ENCODE measurements at regions not wholly inside any gene's neighbourhood (a gene's known extent, or its start where the extent isn't known, plus 50 kb on each side); places are given as distances from the start of the nearest gene placed in this dataset.

DNA sequence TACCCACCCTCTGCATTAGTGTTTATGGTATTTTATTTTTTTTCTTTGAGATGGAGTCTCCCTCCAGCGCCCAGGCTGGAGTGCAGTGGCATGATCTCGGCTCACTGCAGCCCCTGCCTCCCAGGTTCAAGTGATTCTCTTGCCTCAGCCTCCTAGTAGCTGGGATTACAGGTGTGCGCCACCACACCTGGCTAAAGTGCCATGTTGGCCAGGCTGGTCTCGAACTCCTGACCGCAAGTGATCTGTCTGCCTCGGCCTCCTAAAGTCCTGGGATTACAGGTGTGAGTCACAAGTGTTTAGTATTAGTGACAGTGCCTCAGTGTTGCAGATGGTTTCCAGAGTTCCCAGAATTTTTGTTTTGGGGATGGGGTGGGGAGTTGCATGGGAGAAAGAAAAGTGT lies 120.3 kb downstream of the NPY start:
- H3K27me3 Mint-ChIP-seq: peaks cover 0 to 8% (median 4%) of the 10 kb centered on the region in 3 donors
- ATAC-seq (ENCODE audit: low read depth in 2 of 2): no peak
- no peak overlapping the region for H3K4me3 Mint-ChIP-seq
- no peak overlapping the region for H3K27ac Mint-ChIP-seq
- H3K4me1 Mint-ChIP-seq: peaks cover 0 to 13% (median 7%) of the 10 kb centered on the region in 3 donors
- no peaks in the 10 kb centered on the region for H3K36me3 Mint-ChIP-seq
- no peak for DNase-seq
- no peaks in the 10 kb centered on the region for H3K9me3 Mint-ChIP-seq

DNA sequence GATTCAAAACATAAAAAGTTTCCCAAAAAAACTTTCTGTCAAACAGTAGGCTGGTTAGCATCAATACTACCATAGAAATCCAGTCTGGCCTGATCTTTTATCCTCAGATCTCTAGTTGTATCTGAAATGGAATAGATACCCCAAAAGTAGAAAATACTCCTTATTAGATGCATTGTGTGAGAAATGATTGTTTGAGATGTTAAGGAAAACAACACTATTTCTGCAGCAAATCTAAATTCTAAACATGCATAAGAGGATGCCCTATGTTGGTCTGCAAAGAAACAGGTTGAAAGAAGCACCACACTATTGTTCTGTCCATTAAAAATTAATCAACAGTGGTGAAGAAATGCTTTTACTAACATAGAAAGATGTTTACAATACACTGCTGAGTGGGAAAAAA lies 121.0 kb downstream of the NPY start:
- peaks cover 0 to 9% (median 8%) of the 10 kb centered on the region in 3 donors for H3K27me3 Mint-ChIP-seq
- no peaks in the 10 kb centered on the region for H3K9me3 Mint-ChIP-seq
- H3K27ac Mint-ChIP-seq: no peak overlapping the region
- H3K36me3 Mint-ChIP-seq: no peaks in the 10 kb centered on the region
- ATAC-seq (ENCODE audit: low read depth in 2 of 2) (no peak), DNase-seq (no peak)
- H3K4me3 Mint-ChIP-seq: no peak overlapping the region
- H3K4me1 Mint-ChIP-seq: peaks cover 0 to 13% (median 7%) of the 10 kb centered on the region in 3 donors

DNA sequence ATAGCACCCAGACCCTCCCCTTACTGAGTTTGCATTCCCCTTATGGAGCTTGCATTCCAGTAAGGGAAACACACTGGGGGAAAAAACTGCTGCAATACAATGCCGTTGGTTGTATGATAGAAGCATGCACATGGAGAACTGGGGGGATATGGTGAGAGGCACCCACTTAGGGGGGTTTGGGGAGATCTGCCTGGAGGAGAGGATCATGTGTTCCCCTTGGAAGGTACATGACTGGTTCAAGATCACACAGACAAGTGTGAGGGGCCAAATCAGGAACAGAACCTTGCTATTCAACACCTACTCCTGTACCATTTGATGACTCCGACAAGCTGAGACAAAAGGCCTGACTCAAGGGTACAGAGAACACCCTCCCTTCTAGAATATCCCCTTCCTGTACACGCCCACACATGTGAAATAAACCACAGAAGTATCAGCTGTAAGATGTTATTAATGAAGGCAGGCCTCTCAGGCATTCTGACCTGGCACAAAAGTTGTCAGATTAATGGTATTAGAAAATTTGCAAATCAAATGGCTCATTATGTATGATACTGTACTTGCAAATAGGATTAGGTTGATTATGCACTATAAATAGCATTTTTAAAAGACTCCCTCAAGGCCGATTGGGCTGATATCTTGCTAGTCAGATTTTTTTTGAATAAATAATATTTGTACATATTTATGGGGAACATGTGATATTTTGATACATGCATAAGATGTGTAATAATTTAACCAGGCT lies 122.2 kb downstream of the NPY start:
- Mint-ChIP-seq H3K4me3 (no peak overlapping the region), H3K9me3 (no peaks in the 10 kb centered on the region), H3K4me1 (peaks cover 0 to 13% (median 7%) of the 10 kb centered on the region in 3 donors), H3K36me3 (no peaks in the 10 kb centered on the region), H3K27me3 (peaks cover 0 to 9% (median 8%) of the 10 kb centered on the region in 3 donors), H3K27ac (no peak overlapping the region)
- peak; percentile 55 to 67 for ATAC-seq (ENCODE audit: low read depth in 2 of 2)
- DNase-seq: no peak

DNA sequence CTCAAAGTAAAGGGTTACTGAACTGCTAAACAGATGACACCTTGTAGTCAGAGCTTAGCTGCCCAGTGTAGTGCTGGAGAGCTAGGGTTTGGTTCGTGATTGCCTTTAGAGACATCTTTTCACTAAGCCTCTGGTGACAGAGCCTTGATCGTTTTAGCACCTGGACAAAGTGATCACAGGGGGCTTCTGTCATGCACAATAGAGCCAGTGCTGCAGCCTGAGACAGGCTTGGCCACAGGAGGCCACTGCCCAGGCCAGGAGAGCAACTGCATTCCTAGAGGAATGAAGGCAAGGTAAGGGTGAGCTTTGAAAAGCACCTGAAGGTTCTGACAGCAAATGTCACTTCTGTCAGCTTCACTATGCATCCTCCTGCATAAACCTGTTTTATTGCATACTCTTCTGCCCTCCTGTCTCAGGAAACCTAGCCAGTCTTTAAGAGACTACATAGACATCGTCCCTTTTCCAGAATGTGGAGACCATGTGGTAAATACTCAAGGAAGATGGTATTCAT lies 122.9 kb downstream of the NPY start:
- DNase-seq: no peak

DNA sequence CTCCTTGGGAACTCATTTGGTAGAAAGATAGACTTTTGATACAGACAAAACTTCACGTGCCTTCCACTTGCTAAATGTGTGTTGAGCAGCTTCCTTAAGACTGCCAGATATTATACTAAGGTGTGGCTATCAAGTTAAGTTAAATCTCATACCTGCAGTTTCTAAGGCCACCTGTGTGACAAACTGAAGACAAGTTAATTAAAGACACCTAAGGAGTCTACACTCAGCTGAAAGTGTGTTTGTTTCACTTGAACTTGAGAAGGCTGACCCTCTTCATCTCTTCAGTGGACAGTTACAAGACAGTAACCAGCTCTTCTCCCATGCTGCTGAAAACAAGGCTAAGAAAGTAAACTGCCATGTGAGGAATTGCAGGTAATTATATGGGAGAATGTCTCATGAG lies 124.0 kb downstream of the NPY start:
- no peak for ATAC-seq (ENCODE audit: low read depth in 2 of 2)
- peaks cover 0 to 13% (median 8%) of the 10 kb centered on the region in 3 donors for H3K27me3 Mint-ChIP-seq
- peaks cover 0 to 7% (median under 1%) of the 10 kb centered on the region in 7 donors for H3K9me3 Mint-ChIP-seq
- no peak for DNase-seq
- H3K4me3 Mint-ChIP-seq: no peak overlapping the region
- peaks cover 0 to 7% (median 6%) of the 10 kb centered on the region in 3 donors for H3K4me1 Mint-ChIP-seq
- H3K27ac Mint-ChIP-seq: no peak overlapping the region
- H3K36me3 Mint-ChIP-seq: no peaks in the 10 kb centered on the region

More for the DNA sequence above, 122.9 kb downstream of the NPY start:
- Mint-ChIP-seq H3K27me3 (peaks cover 0 to 12% (median 8%) of the 10 kb centered on the region in 3 donors), H3K4me1 (peaks cover 0 to 10% (median 7%) of the 10 kb centered on the region in 3 donors), H3K4me3 (no peak overlapping the region), H3K9me3 (peaks cover 0 to under 1% (median 0%) of the 10 kb centered on the region in 7 donors), H3K27ac (no peak overlapping the region), H3K36me3 (no peaks in the 10 kb centered on the region)
- ATAC-seq (ENCODE audit: low read depth in 2 of 2): no peak

DNA sequence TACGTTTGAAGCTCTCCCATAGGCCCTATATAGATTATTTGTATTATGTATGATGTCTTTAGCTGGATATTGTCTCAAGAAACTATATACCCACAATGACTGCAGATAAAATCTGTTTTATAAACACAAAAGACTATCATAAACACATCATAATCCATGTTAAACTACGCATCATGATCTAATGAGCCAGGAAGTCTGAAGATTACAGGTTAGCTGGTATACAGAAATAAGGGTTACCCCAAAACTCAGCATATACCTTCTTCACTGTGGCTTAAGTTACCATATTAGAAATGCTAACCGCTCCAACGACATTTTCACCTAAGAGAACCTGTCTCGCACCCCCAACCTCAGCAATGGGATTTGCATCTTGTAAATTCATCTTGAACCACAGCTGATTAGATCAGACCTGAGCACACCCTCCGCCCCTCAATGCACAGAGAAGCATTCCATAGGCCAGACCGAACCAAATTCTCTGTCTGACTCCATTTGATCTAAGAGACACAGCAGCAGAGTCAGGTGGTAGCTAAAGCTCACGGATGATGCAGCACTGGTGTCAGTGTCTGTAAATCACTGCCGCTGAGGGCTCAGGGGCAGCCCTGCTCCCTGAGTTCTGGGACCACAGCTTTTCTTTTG lies 124.9 kb downstream of the NPY start:
- peaks cover under 1 to 5% of the 10 kb centered on the region in 2 donors for H3K36me3 Mint-ChIP-seq
- H3K9me3 Mint-ChIP-seq: peaks cover 0 to 17% (median 6%) of the 10 kb centered on the region in 7 donors
- ATAC-seq (ENCODE audit: low read depth in 2 of 2) (no peak), DNase-seq (no peak)
- H3K27me3 Mint-ChIP-seq: peaks cover 0 to 15% (median 4%) of the 10 kb centered on the region in 3 donors
- H3K4me3 Mint-ChIP-seq: no peak overlapping the region
- peaks cover 0 to 7% (median 6%) of the 10 kb centered on the region in 3 donors for H3K4me1 Mint-ChIP-seq
- no peak overlapping the region for H3K27ac Mint-ChIP-seq

DNA sequence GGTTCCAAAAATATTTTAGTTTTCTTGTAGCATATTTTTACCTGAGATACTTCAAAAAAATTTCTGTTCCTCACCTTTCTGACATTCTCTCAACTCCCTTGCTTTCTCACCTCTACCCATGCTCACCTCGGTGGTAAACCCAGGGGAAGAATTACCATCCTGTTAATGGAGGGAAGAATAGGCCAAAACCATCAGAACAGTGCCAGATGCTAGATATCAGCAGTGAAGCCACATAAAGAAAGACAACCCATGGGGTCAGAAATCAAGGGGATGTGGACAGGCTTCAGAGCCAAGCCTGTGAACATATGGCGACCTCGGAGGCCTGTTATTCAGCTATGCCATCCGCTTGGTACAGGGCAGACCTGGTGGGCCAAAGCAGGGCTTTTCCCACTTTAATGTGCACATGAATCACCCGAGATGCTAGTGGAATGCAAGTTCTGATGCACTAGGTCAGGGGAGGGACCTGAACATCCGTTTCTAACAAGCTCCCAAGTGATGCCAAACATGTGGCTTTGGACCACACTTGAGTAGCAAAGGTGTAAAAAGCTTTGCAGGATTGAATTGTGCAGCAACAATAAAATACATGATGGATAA lies 125.5 kb downstream of the NPY start:
- no peak for ATAC-seq (ENCODE audit: low read depth in 2 of 2)
- Mint-ChIP-seq H3K4me3 (no peak overlapping the region), H3K27ac (no peak overlapping the region), H3K36me3 (peaks cover 6 to 11% of the 10 kb centered on the region in 2 donors), H3K9me3 (peaks cover 4 to 23% (median 9%) of the 10 kb centered on the region in 7 donors), H3K4me1 (peaks cover 0 to 7% (median 6%) of the 10 kb centered on the region in 3 donors), H3K27me3 (peaks cover 0 to 19% (median 8%) of the 10 kb centered on the region in 3 donors)
- no peak for DNase-seq

DNA sequence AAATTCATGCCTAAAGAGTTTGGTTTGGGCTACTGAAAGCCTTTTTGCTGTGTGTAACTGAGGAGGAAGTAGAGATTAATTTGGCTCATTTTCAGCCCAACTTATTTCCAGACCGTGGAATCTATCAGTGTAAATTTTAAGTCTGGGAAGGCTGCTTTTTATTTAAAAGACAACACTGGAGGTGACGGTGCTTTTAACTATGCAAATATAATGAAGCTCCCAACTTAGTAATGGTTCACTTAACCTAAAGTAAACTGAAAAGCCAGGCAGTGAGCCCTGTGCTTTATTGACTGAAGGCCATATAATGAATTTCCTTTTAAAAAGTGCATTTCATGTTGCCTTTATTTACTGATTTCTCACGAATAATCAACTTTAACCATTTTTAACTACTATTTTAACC lies 127.2 kb downstream of the NPY start:
- H3K9me3 Mint-ChIP-seq: peaks cover 4 to 27% (median 9%) of the 10 kb centered on the region in 7 donors
- DNase-seq (no peak), ATAC-seq (ENCODE audit: low read depth in 2 of 2) (no peak)
- no peak overlapping the region for H3K27ac Mint-ChIP-seq
- H3K36me3 Mint-ChIP-seq: peaks cover 6 to 12% of the 10 kb centered on the region in 2 donors
- no peak overlapping the region for H3K4me3 Mint-ChIP-seq
- H3K4me1 Mint-ChIP-seq: peaks cover 0 to 1% (median 1%) of the 10 kb centered on the region in 3 donors
- H3K27me3 Mint-ChIP-seq: peaks cover 0 to 19% (median 13%) of the 10 kb centered on the region in 3 donors

DNA sequence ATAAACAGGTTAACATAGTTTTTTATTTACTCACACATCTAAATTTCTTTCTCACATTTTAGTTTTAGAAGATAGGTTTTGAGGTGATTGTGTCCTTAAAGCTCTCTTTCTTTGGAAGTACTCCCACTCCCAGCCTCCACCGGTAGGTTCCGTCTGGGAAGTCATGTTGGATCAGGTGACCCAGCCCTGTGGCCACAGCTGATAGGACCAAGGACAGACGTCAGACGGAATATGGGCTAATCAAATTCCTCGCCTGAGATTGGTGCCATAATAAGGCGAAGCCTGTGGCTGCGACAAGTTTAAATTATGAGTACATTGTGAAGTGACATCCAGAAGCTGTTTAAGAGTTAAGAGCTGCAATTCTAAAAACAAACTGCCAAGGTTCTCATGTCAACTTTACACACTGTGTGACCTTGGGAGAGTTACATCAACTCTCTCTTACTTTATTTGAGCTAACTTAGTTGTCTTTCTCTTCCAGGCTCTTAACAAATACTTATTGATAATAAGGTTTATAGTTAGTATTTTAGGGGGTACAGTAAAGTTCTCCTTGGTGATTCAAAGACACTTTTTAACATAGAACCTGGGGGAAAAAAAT lies 133.6 kb downstream of the NPY start:
- no peak for DNase-seq
- Mint-ChIP-seq H3K27ac (no peak overlapping the region), H3K9me3 (peaks cover 4 to 23% (median 8%) of the 10 kb centered on the region in 7 donors), H3K36me3 (peaks cover 6 to 12% of the 10 kb centered on the region in 2 donors), H3K4me3 (no peak overlapping the region), H3K27me3 (peaks cover 0 to 13% (median 5%) of the 10 kb centered on the region in 3 donors), H3K4me1 (no peaks in the 10 kb centered on the region)
- ATAC-seq (ENCODE audit: low read depth in 2 of 2): no peak

DNA sequence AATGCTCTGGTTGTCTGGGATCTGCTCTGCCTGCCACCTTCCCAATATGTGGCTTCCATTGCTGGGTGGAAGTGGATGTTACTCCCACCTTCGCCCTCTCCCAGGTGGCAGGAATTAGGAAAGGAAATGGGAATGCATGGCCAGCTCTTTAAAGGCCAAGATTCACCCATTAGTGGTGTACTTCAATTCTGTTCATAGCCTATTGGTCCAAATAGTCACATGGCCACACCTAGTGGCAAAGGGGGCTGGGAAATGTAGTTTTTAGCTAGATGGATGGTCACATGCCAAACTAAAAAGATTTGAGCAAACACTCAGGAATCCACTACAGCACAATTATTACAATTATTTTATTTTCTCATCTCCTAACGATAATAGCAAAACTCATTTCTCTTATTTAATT lies 135.1 kb downstream of the NPY start:
- H3K27ac Mint-ChIP-seq: no peak overlapping the region
- peaks cover 3 to 5% of the 10 kb centered on the region in 2 donors for H3K36me3 Mint-ChIP-seq
- no peaks in the 10 kb centered on the region for H3K4me1 Mint-ChIP-seq
- DNase-seq: no peak
- peaks cover under 1 to 9% (median 3%) of the 10 kb centered on the region in 7 donors for H3K9me3 Mint-ChIP-seq
- H3K4me3 Mint-ChIP-seq: no peak overlapping the region
- H3K27me3 Mint-ChIP-seq: peaks cover 0 to 10% (median 2%) of the 10 kb centered on the region in 3 donors
- ATAC-seq (ENCODE audit: low read depth in 2 of 2): no peak

DNA sequence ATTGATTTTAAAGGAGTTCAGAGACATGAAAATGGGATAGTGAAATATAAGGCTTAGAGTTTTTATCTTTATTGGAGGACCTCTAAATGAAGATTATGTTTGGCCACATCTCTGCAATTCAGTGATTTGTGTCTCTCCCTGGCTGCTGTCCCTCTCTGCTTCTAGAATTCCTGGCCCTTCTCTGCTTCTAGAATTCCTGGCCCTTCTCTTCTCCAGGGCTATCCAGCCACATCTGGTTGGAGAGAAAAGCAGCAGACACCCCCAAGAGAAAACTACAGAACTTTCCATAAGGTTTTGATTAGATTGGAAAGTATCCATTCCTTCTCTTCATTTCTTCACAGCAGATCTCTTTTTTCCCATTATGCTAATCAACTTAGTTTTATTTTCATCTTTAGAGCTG lies 135.5 kb downstream of the NPY start:
- Mint-ChIP-seq H3K27me3 (peaks cover 0 to 5% (median 0%) of the 10 kb centered on the region in 3 donors), H3K4me3 (no peak overlapping the region)

DNA sequence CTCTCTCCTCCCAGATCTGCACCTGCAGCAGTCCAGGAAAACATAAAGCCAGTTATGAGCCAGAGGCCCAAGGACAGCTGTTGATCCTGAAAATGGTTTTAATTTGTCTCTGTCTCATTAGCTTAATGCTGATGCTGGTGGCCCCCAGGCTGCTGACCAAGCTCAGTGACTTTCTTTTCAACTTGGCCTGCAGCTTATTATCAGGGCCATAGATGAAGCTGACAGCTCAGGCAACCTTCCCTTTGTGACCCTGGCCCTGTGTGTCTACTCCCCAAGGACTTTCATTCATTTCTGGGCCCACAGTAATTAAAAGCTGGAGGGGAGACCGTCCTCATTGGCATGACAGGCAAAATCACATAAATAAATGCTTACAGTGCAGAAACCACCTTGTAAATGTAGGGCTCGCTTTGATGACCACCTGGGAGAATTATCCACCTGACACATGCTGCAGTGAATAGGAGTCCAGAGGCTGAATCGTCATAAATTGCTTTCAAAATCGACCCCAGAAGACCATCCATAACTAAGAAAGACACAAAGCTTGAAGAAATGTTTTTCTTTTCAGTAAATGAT lies 138.5 kb downstream of the NPY start:
- peaks cover 4 to 17% (median 11%) of the 10 kb centered on the region in 7 donors for H3K9me3 Mint-ChIP-seq
- ATAC-seq (ENCODE audit: low read depth in 2 of 2) (no peak), DNase-seq (no peak)
- peak overlapping the region in 1 of 6 donors; percentile 41 for H3K27ac Mint-ChIP-seq
- H3K4me1 Mint-ChIP-seq: no peaks in the 10 kb centered on the region
- H3K4me3 Mint-ChIP-seq: no peak overlapping the region
- peaks cover 4 to 5% of the 10 kb centered on the region in 2 donors for H3K36me3 Mint-ChIP-seq
- H3K27me3 Mint-ChIP-seq: peaks cover 0 to 6% (median 3%) of the 10 kb centered on the region in 3 donors

More for the DNA sequence above, 135.5 kb downstream of the NPY start:
- peaks cover 0 to under 1% of the 10 kb centered on the region in 2 donors for H3K36me3 Mint-ChIP-seq
- no peak overlapping the region for H3K27ac Mint-ChIP-seq
- H3K9me3 Mint-ChIP-seq: peaks cover 0 to 5% (median 0%) of the 10 kb centered on the region in 7 donors
- no peak for ATAC-seq (ENCODE audit: low read depth in 2 of 2)
- DNase-seq: no peak
- no peaks in the 10 kb centered on the region for H3K4me1 Mint-ChIP-seq

DNA sequence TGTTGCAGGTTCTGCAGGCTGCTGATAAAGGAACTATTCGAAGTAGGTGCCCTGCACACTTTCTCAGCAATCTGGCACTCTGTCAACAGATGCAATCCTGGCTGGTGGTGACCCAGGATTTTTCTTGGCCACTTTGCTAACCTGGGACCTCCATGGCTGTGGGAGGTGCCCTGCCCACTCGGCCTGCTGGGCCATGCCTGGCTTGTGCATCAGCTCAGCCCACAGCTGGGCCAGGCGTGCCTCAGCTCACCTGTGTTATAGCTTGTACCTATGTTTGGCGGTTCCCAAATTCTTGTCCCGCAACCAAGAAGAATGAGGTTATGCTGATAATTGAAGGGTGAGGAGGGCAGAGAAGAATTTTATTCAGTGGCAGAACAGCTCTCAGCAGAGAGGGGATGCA lies 141.7 kb downstream of the NPY start:
- ATAC-seq (ENCODE audit: low read depth in 2 of 2): no peak
- H3K9me3 Mint-ChIP-seq: peaks cover 4 to 17% (median 11%) of the 10 kb centered on the region in 7 donors

More for the DNA sequence above, 141.7 kb downstream of the NPY start:
- no peak overlapping the region for H3K4me3 Mint-ChIP-seq
- peaks cover 4 to 8% (median 6%) of the 10 kb centered on the region in 3 donors for H3K27me3 Mint-ChIP-seq
- peaks cover 4 to 5% of the 10 kb centered on the region in 2 donors for H3K36me3 Mint-ChIP-seq
- no peak for DNase-seq
- H3K4me1 Mint-ChIP-seq: no peaks in the 10 kb centered on the region
- no peak overlapping the region for H3K27ac Mint-ChIP-seq

Measured in naive B cell (primary cell).